GM12878 (cell line): ENCODE measurements at regions not wholly inside any gene's neighbourhood (a gene's known extent, or its start where the extent isn't known, plus 50 kb on each side); places are given as distances from the start of the nearest gene placed in this dataset.
A peak's percentile ranks its signal among the peaks of the same experiment; 100 is the strongest.

Experiments
- CHD1 ChIP-seq: IDR thresholded peaks from 2 replicates; pipeline ENCODE4 v1.6.1; 2012; ENCODE audit warnings: low read depth, low read length, improper control_type of control experiment
- HDAC6 ChIP-seq: fragments of 200-600 bp; sonication (generic); IDR thresholded peaks from one replicate; pipeline ENCODE4 v1.8.0; 2017; ENCODE audit warnings: antibody characterized with exemption; ENCODE audit not compliant: unreplicated experiment
- IRF5 ChIP-seq: fragments of 450-650 bp; IDR thresholded peaks from 2 replicates; pipeline ENCODE4 v1.6.1; 2017; ENCODE audit warnings: borderline replicate concordance
- MAX ChIP-seq: IDR thresholded peaks from 2 replicates; pipeline ENCODE4 v1.6.1; 2012; ENCODE audit warnings: low read depth, low read length, improper control_type of control experiment
- NFXL1 ChIP-seq: fragments of 450-650 bp; IDR thresholded peaks from 2 replicates; pipeline ENCODE4 v1.6.1; 2017; ENCODE audit warnings: antibody characterized with exemption, mild to moderate bottlenecking, borderline replicate concordance
- NFYB ChIP-seq: IDR thresholded peaks from 2 replicates; pipeline ENCODE4 v1.6.1; 2011; ENCODE audit warnings: low read depth, mild to moderate bottlenecking, low read length, improper control_type of control experiment, moderate library complexity; ENCODE audit not compliant: insufficient read depth
- RB1 ChIP-seq: fragments of 450-650 bp; formaldehyde crosslinking; IDR thresholded peaks from 2 replicates; pipeline ENCODE4 v1.6.1; 2017; ENCODE audit warnings: mild to moderate bottlenecking, borderline replicate concordance
- SIX5 ChIP-seq: IDR thresholded peaks from 2 replicates; pipeline ENCODE4 v1.6.1; 2011; ENCODE audit warnings: mild to moderate bottlenecking, low read depth, low read length, moderate library complexity; ENCODE audit not compliant: severe bottlenecking
- SP1 ChIP-seq: IDR thresholded peaks from one replicate; pipeline ENCODE4 v1.6.1; 2011; ENCODE audit warnings: low read depth, low read length
- TAF1 ChIP-seq: IDR thresholded peaks from 2 replicates; pipeline ENCODE4 v1.6.1; 2011; ENCODE audit warnings: mild to moderate bottlenecking, low read depth, low read length, borderline replicate concordance
- TARDBP ChIP-seq: IDR thresholded peaks from 2 replicates; pipeline ENCODE4 v1.6.1; 2016; ENCODE audit warnings: borderline replicate concordance
- TBL1XR1 ChIP-seq: IDR thresholded peaks from 2 replicates; pipeline ENCODE4 v1.6.1; 2012; ENCODE audit warnings: low read depth, low read length, improper control_type of control experiment
- TCF12 ChIP-seq: IDR thresholded peaks from 2 replicates; pipeline ENCODE4 v1.6.1; 2011; ENCODE audit warnings: low read depth, mild to moderate bottlenecking, low read length
- ZNF217 ChIP-seq: fragments of 450-650 bp; IDR thresholded peaks from 2 replicates; pipeline ENCODE4 v1.6.1; 2017; ENCODE audit warnings: antibody characterized with exemption, mild to moderate bottlenecking
- TF ChIP-seq, protein P1 (sequence below): IDR thresholded peaks from 2 replicates; pipeline ENCODE4 v1.6.1; 2012; ENCODE audit warnings: improper control_type of control experiment, low read depth, low read length; ENCODE audit not compliant: insufficient replicate concordance
- TF ChIP-seq, protein P2 (sequence below): IDR thresholded peaks from 2 replicates; pipeline ENCODE4 v1.6.1; 2011; ENCODE audit warnings: low read depth, low read length, improper control_type of control experiment, borderline replicate concordance
- TF ChIP-seq, protein P3 (sequence below): fragments of 450-650 bp; IDR thresholded peaks from 2 replicates; pipeline ENCODE4 v1.6.1; 2017; ENCODE audit warnings: mild to moderate bottlenecking, moderate library complexity

DNA sequence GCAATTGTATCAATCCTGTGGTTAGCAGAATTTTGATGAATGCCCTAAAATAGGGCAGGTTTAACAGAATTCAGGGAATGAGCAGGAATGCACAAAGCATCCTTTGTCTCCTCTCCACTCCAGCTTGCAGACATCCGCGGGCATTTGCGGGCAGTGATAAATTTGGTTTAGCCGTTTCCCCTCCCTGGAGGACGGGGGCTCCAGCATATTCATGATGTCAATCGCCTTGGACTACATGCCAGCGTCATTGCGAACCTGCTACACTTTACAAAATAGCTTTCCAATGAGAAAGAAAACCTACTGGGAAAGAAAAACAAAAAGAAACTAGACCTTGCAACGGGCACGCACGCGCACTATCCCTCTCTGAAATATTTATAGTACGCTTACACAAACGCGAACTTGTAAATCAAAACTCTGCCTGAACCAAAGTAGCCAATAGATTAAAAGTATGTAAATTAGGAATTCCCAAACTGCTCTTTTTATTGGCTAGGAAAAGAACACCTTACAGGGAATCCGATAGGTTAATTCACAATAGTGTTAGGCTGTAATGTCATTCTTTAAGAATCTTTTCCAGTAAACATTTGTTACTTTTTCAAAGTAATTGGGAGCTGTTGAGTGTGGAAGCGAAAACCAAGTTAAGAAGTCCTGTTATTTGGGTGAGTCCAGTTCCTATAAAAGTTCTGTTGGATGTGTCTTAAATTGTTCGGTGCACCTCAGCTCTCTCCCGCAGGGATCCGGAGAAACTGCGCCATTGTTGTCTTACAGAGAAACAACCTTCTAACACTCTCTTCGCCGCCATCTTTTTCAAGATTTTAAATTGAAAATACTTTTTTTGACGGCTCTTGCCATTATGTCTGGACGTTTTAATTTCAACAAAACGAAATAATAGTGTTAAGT lies 136.7 kb downstream of the HFE start (continued):
- TF ChIP-seq, protein P1, sequence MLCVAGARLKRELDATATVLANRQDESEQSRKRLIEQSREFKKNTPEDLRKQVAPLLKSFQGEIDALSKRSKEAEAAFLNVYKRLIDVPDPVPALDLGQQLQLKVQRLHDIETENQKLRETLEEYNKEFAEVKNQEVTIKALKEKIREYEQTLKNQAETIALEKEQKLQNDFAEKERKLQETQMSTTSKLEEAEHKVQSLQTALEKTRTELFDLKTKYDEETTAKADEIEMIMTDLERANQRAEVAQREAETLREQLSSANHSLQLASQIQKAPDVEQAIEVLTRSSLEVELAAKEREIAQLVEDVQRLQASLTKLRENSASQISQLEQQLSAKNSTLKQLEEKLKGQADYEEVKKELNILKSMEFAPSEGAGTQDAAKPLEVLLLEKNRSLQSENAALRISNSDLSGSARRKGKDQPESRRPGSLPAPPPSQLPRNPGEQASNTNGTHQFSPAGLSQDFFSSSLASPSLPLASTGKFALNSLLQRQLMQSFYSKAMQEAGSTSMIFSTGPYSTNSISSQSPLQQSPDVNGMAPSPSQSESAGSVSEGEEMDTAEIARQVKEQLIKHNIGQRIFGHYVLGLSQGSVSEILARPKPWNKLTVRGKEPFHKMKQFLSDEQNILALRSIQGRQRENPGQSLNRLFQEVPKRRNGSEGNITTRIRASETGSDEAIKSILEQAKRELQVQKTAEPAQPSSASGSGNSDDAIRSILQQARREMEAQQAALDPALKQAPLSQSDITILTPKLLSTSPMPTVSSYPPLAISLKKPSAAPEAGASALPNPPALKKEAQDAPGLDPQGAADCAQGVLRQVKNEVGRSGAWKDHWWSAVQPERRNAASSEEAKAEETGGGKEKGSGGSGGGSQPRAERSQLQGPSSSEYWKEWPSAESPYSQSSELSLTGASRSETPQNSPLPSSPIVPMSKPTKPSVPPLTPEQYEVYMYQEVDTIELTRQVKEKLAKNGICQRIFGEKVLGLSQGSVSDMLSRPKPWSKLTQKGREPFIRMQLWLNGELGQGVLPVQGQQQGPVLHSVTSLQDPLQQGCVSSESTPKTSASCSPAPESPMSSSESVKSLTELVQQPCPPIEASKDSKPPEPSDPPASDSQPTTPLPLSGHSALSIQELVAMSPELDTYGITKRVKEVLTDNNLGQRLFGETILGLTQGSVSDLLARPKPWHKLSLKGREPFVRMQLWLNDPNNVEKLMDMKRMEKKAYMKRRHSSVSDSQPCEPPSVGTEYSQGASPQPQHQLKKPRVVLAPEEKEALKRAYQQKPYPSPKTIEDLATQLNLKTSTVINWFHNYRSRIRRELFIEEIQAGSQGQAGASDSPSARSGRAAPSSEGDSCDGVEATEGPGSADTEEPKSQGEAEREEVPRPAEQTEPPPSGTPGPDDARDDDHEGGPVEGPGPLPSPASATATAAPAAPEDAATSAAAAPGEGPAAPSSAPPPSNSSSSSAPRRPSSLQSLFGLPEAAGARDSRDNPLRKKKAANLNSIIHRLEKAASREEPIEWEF: no peak
- TF ChIP-seq, protein P2, sequence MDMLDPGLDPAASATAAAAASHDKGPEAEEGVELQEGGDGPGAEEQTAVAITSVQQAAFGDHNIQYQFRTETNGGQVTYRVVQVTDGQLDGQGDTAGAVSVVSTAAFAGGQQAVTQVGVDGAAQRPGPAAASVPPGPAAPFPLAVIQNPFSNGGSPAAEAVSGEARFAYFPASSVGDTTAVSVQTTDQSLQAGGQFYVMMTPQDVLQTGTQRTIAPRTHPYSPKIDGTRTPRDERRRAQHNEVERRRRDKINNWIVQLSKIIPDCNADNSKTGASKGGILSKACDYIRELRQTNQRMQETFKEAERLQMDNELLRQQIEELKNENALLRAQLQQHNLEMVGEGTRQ: no peak
- TF ChIP-seq TCF12 (no peak), NFYB (peak; percentile 72; the same call in 1 of the 2 replicates), HDAC6 (no peak), NFXL1 (no peak), SIX5 (peak; percentile 3), IRF5 (no peak), ZNF217 (no peak), TAF1 (peak; percentile 68; the same call in 1 of the 2 replicates), SP1 (peak; percentile 17), TARDBP (no peak), TBL1XR1 (no peak), CHD1 (no peak; the same call in 1 of the 2 replicates), RB1 (no peak; the same call in 1 of the 2 replicates), MAX (no peak)
- TF ChIP-seq, protein P3, sequence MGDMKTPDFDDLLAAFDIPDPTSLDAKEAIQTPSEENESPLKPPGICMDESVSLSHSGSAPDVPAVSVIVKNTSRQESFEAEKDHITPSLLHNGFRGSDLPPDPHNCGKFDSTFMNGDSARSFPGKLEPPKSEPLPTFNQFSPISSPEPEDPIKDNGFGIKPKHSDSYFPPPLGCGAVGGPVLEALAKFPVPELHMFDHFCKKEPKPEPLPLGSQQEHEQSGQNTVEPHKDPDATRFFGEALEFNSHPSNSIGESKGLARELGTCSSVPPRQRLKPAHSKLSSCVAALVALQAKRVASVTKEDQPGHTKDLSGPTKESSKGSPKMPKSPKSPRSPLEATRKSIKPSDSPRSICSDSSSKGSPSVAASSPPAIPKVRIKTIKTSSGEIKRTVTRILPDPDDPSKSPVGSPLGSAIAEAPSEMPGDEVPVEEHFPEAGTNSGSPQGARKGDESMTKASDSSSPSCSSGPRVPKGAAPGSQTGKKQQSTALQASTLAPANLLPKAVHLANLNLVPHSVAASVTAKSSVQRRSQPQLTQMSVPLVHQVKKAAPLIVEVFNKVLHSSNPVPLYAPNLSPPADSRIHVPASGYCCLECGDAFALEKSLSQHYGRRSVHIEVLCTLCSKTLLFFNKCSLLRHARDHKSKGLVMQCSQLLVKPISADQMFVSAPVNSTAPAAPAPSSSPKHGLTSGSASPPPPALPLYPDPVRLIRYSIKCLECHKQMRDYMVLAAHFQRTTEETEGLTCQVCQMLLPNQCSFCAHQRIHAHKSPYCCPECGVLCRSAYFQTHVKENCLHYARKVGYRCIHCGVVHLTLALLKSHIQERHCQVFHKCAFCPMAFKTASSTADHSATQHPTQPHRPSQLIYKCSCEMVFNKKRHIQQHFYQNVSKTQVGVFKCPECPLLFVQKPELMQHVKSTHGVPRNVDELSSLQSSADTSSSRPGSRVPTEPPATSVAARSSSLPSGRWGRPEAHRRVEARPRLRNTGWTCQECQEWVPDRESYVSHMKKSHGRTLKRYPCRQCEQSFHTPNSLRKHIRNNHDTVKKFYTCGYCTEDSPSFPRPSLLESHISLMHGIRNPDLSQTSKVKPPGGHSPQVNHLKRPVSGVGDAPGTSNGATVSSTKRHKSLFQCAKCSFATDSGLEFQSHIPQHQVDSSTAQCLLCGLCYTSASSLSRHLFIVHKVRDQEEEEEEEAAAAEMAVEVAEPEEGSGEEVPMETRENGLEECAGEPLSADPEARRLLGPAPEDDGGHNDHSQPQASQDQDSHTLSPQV: 0 out of 2 replicates have a peak, but pooled peaks have one; percentile 68
